Upper lobe of right lung (tissue), 1 donor: ENCODE measurements at regions not wholly inside any gene's neighbourhood (a gene's known extent, or its start where the extent isn't known, plus 50 kb on each side); places are given as distances from the start of the nearest gene placed in this dataset.
"Not testable (repeated sequence)": the region's sequence is repeated elsewhere in the genome, so short reads cannot be mapped to it uniquely, and the experiment has no call there.

Experiments used
- ATAC-seq: fragments of 200-7000 bp; cut with Tn5 transposase; one replicate; pipeline ENCODE4 v1.9.1; 2020; ENCODE audit warnings: mild to moderate bottlenecking, moderate library complexity
- DNase-seq: peaks from one replicate; pipeline ENCODE4 v3.0.0-alpha.2; 2020
- H3K27ac ChIP-seq: fragments of 200-600 bp; one replicate; pipeline ENCODE4 v1.8.0; 2022
- H3K27me3 ChIP-seq: fragments of 200-600 bp; one replicate; pipeline ENCODE4 v1.8.0; 2022; ENCODE audit warnings: mild to moderate bottlenecking
- H3K36me3 ChIP-seq: fragments of 200-600 bp; one replicate; pipeline ENCODE4 v1.8.0; 2022
- H3K4me1 ChIP-seq: fragments of 200-600 bp; one replicate; pipeline ENCODE4 v1.8.0; 2022
- H3K4me3 ChIP-seq: fragments of 200-600 bp; one replicate; pipeline ENCODE4 v1.8.0; 2022; ENCODE audit warnings: mild to moderate bottlenecking
- H3K9me3 ChIP-seq: fragments of 200-600 bp; one replicate; pipeline ENCODE4 v1.8.0; 2022
- CTCF ChIP-seq: fragments of 200-600 bp; IDR thresholded peaks from one replicate; pipeline ENCODE4 v1.8.0; 2022; ENCODE audit warnings: antibody characterized with exemption
- intact Hi-C: fragments of 100-400 bp; cut with DNase I; formaldehyde crosslinking; loops from one replicate; pipeline ENCODE4 v1.11.0; 2022
- donor health status: DM: no; HTN: yes; CAD: no; lungs with severe emphysema.

- intact Hi-C loops, result no loop called here
- H3K27ac ChIP-seq, result no peak overlapping the region
- DNase-seq (no peak), ATAC-seq (no peak)
- H3K4me3 ChIP-seq, result no peak overlapping the region
- H3K9me3 ChIP-seq, result no peaks in the 10 kb centered on the region
- H3K27me3 ChIP-seq, result no peaks in the 10 kb centered on the region
- H3K4me1 ChIP-seq, result no peaks in the 10 kb centered on the region
- TF ChIP-seq CTCF, result no peak
- H3K36me3 ChIP-seq, result no peaks in the 10 kb centered on the region
Measured at GRCh38 chr20:48031122-48031521, 245.8 kb upstream of the SULF2 start.

GRCh38 chr20:48026981-48027592 is 241.8 kb upstream of the SULF2 start:
- no peak for TF ChIP-seq CTCF
- no peak for DNase-seq
- no peak overlapping the region for H3K4me3 ChIP-seq

GRCh38 chr20:48025661-48026060 is 240.4 kb upstream of the SULF2 start:
- H3K9me3 ChIP-seq, result no peaks in the 10 kb centered on the region
- no peak overlapping the region for H3K27ac ChIP-seq
- DNase-seq (no peak), ATAC-seq (no peak)
- intact Hi-C loops, result no loop called here
- H3K27me3 ChIP-seq, result no peaks in the 10 kb centered on the region
- no peak overlapping the region for H3K4me3 ChIP-seq
- no peaks in the 10 kb centered on the region for H3K36me3 ChIP-seq
- no peak for TF ChIP-seq CTCF
- H3K4me1 ChIP-seq, result no peaks in the 10 kb centered on the region

More at GRCh38 chr20:48026981-48027592, 241.8 kb upstream of the SULF2 start:
- no peak for ATAC-seq
- no peak overlapping the region for H3K27ac ChIP-seq
- H3K36me3 ChIP-seq, result no peaks in the 10 kb centered on the region
- intact Hi-C loops, result no loop called here
- no peaks in the 10 kb centered on the region for H3K27me3 ChIP-seq
- no peaks in the 10 kb centered on the region for H3K4me1 ChIP-seq
- no peaks in the 10 kb centered on the region for H3K9me3 ChIP-seq

GRCh38 chr20:48025051-48025515 is 239.8 kb upstream of the SULF2 start:
- DNase-seq, result no peak
- Histone ChIP-seq H3K4me1 (no peaks in the 10 kb centered on the region), H3K27me3 (no peaks in the 10 kb centered on the region), H3K36me3 (no peaks in the 10 kb centered on the region), H3K4me3 (no peak overlapping the region), H3K27ac (no peak overlapping the region), H3K9me3 (no peaks in the 10 kb centered on the region)
- intact Hi-C loops, result no loop called here
- ATAC-seq, result peak; percentile 41
- TF ChIP-seq CTCF, result no peak

- Histone ChIP-seq H3K4me3 (no peak overlapping the region), H3K27me3 (no peaks in the 10 kb centered on the region), H3K9me3 (no peaks in the 10 kb centered on the region), H3K36me3 (no peaks in the 10 kb centered on the region), H3K27ac (no peak overlapping the region), H3K4me1 (no peaks in the 10 kb centered on the region)
- DNase-seq (no peak), ATAC-seq (no peak)
- intact Hi-C loops, result no loop called here
- no peak for TF ChIP-seq CTCF
Measured at GRCh38 chr20:48024539-48024938, 239.3 kb upstream of the SULF2 start.

GRCh38 chr20:48020696-48021095 is 235.4 kb upstream of the SULF2 start:
- intact Hi-C loops, H3K27me3 ChIP-seq, H3K4me1 ChIP-seq, H3K4me3 ChIP-seq, H3K36me3 ChIP-seq, DNase-seq, ATAC-seq, H3K9me3 ChIP-seq, H3K27ac ChIP-seq: not testable (repeated sequence)
